ENCODE measurements at regions not wholly inside any gene's neighbourhood (a gene's known extent, or its start where the extent isn't known, plus 50 kb on each side); places are given as distances from the start of the nearest gene placed in this dataset.

GRCh38 chr2:78546843-78547242 is 478.7 kb upstream of the REG3G start:
- Histone ChIP-seq H3K4ac (ENCODE audit: low read depth, low read length) (no peak overlapping the region), H3K4me1 (ENCODE audit: control insufficient read depth in 1 of 2, insufficient read depth in 2 of 2, low read length in 2 of 2) (no peaks in the 10 kb centered on the region), H3K23ac (ENCODE audit: low read length) (no peak overlapping the region), H2BK120ac (ENCODE audit: insufficient read depth, low read length, poor library complexity) (no peak overlapping the region), H3K36me3 (ENCODE audit: control insufficient read depth in 1 of 2, insufficient read depth in 2 of 2, low read length in 2 of 2) (no peaks in the 10 kb centered on the region), H3K79me2 (ENCODE audit: control insufficient read depth, insufficient read depth, low read length, poor library complexity) (no peaks in the 10 kb centered on the region), H3K9ac (ENCODE audit: low read length) (no peak overlapping the region), H4K12ac (ENCODE audit: low read depth, low read length) (no peak overlapping the region), H3K4me2 (ENCODE audit: low read length) (no peak overlapping the region), H3K27ac (ENCODE audit: low read depth, low read length) (no peak overlapping the region), H3K79me1 (ENCODE audit: low read length) (no peaks in the 10 kb centered on the region), H3K14ac (ENCODE audit: low read length) (no peak overlapping the region), H3K27me3 (ENCODE audit: insufficient read depth, low read length) (no peaks in the 10 kb centered on the region), H3K9me3 (ENCODE audit: insufficient read depth, low read depth, low read length) (no peaks in the 10 kb centered on the region), H3K4me3 (ENCODE audit: low read depth, low read length) (no peak overlapping the region), H2BK5ac (ENCODE audit: low read depth, low read length, poor library complexity) (no peak overlapping the region), H4K8ac (ENCODE audit: low read depth, low read length) (no peak overlapping the region), H3K18ac (ENCODE audit: low read length) (no peak overlapping the region), H4K91ac (ENCODE audit: low read depth, low read length) (no peak overlapping the region), H2BK12ac (ENCODE audit: low read length) (no peak overlapping the region), H2AFZ (ENCODE audit: insufficient read depth, low read length, poor library complexity) (no peak overlapping the region), H2AK5ac (ENCODE audit: low read length) (no peak overlapping the region)
- no peak for DNase-seq
- WGBS (ENCODE audit: extremely low coverage, insufficient coverage, insufficient read length): no CpG with 5 or more reads among the region's 14 CpGs

GRCh38 chr2:78549766-78550165 is 475.7 kb upstream of the REG3G start:
- Histone ChIP-seq H3K4me3 (ENCODE audit: low read depth, low read length) (no peak overlapping the region), H2BK5ac (ENCODE audit: low read depth, low read length, poor library complexity) (no peak overlapping the region), H3K14ac (ENCODE audit: low read length) (no peak overlapping the region), H3K4ac (ENCODE audit: low read depth, low read length) (no peak overlapping the region), H2BK120ac (ENCODE audit: insufficient read depth, low read length, poor library complexity) (no peak overlapping the region), H2AFZ (ENCODE audit: insufficient read depth, low read length, poor library complexity) (no peak overlapping the region), H3K79me1 (ENCODE audit: low read length) (no peaks in the 10 kb centered on the region), H3K27me3 (ENCODE audit: insufficient read depth, low read length) (no peaks in the 10 kb centered on the region), H4K8ac (ENCODE audit: low read depth, low read length) (no peak overlapping the region), H3K27ac (ENCODE audit: low read depth, low read length) (no peak overlapping the region), H2BK12ac (ENCODE audit: low read length) (no peak overlapping the region), H3K9me3 (ENCODE audit: insufficient read depth, low read depth, low read length) (no peaks in the 10 kb centered on the region), H4K12ac (ENCODE audit: low read depth, low read length) (no peak overlapping the region), H3K36me3 (ENCODE audit: control insufficient read depth in 1 of 2, insufficient read depth in 2 of 2, low read length in 2 of 2) (no peaks in the 10 kb centered on the region), H3K4me1 (ENCODE audit: control insufficient read depth in 1 of 2, insufficient read depth in 2 of 2, low read length in 2 of 2) (no peaks in the 10 kb centered on the region), H3K79me2 (ENCODE audit: control insufficient read depth, insufficient read depth, low read length, poor library complexity) (no peaks in the 10 kb centered on the region), H3K9ac (ENCODE audit: low read length) (no peak overlapping the region), H2AK5ac (ENCODE audit: low read length) (no peak overlapping the region), H4K91ac (ENCODE audit: low read depth, low read length) (no peak overlapping the region), H3K18ac (ENCODE audit: low read length) (no peak overlapping the region), H3K23ac (ENCODE audit: low read length) (no peak overlapping the region), H3K4me2 (ENCODE audit: low read length) (no peak overlapping the region)
- no peak for DNase-seq
- no CpG with 5 or more reads among the region's 2 CpGs for WGBS (ENCODE audit: extremely low coverage, insufficient coverage, insufficient read length)

GRCh38 chr2:78553866-78554647 is 471.4 kb upstream of the REG3G start:
- peak overlapping the region; percentile 39 for H3K4me2 ChIP-seq (ENCODE audit: low read length)
- no peak for DNase-seq
- WGBS (ENCODE audit: extremely low coverage, insufficient coverage, insufficient read length): no CpG with 5 or more reads among the region's 3 CpGs

GRCh38 chr2:78561876-78562275 is 463.6 kb upstream of the REG3G start:
- Histone ChIP-seq H3K79me2 (ENCODE audit: control insufficient read depth, insufficient read depth, low read length, poor library complexity) (no peaks in the 10 kb centered on the region), H3K36me3 (ENCODE audit: control insufficient read depth in 1 of 2, insufficient read depth in 2 of 2, low read length in 2 of 2) (no peaks in the 10 kb centered on the region), H3K79me1 (ENCODE audit: low read length) (no peaks in the 10 kb centered on the region), H4K12ac (ENCODE audit: low read depth, low read length) (no peak overlapping the region), H3K4me3 (ENCODE audit: low read depth, low read length) (no peak overlapping the region), H3K9me3 (ENCODE audit: insufficient read depth, low read depth, low read length) (no peaks in the 10 kb centered on the region), H2AK5ac (ENCODE audit: low read length) (no peak overlapping the region), H3K9ac (ENCODE audit: low read length) (no peak overlapping the region), H2BK12ac (ENCODE audit: low read length) (no peak overlapping the region), H3K4me2 (ENCODE audit: low read length) (no peak overlapping the region), H4K91ac (ENCODE audit: low read depth, low read length) (no peak overlapping the region), H3K27me3 (ENCODE audit: insufficient read depth, low read length) (no peaks in the 10 kb centered on the region), H3K4me1 (ENCODE audit: control insufficient read depth in 1 of 2, insufficient read depth in 2 of 2, low read length in 2 of 2) (no peaks in the 10 kb centered on the region), H3K18ac (ENCODE audit: low read length) (no peak overlapping the region), H3K27ac (ENCODE audit: low read depth, low read length) (no peak overlapping the region), H4K8ac (ENCODE audit: low read depth, low read length) (no peak overlapping the region), H2AFZ (ENCODE audit: insufficient read depth, low read length, poor library complexity) (no peak overlapping the region), H2BK120ac (ENCODE audit: insufficient read depth, low read length, poor library complexity) (no peak overlapping the region), H3K4ac (ENCODE audit: low read depth, low read length) (no peak overlapping the region), H3K14ac (ENCODE audit: low read length) (no peak overlapping the region), H2BK5ac (ENCODE audit: low read depth, low read length, poor library complexity) (no peak overlapping the region), H3K23ac (ENCODE audit: low read length) (no peak overlapping the region)
- no peak for DNase-seq

More at GRCh38 chr2:78553866-78554647, 471.4 kb upstream of the REG3G start:
- Histone ChIP-seq H4K12ac (ENCODE audit: low read depth, low read length) (no peak overlapping the region), H4K8ac (ENCODE audit: low read depth, low read length) (no peak overlapping the region), H3K4ac (ENCODE audit: low read depth, low read length) (no peak overlapping the region), H3K14ac (ENCODE audit: low read length) (no peak overlapping the region), H3K23ac (ENCODE audit: low read length) (no peak overlapping the region), H2AFZ (ENCODE audit: insufficient read depth, low read length, poor library complexity) (no peak overlapping the region), H3K27ac (ENCODE audit: low read depth, low read length) (peak overlapping the region; percentile 27), H2BK5ac (ENCODE audit: low read depth, low read length, poor library complexity) (no peak overlapping the region), H3K79me2 (ENCODE audit: control insufficient read depth, insufficient read depth, low read length, poor library complexity) (no peaks in the 10 kb centered on the region), H3K79me1 (ENCODE audit: low read length) (no peaks in the 10 kb centered on the region), H3K27me3 (ENCODE audit: insufficient read depth, low read length) (no peaks in the 10 kb centered on the region), H2AK5ac (ENCODE audit: low read length) (no peak overlapping the region), H3K36me3 (ENCODE audit: control insufficient read depth in 1 of 2, insufficient read depth in 2 of 2, low read length in 2 of 2) (no peaks in the 10 kb centered on the region), H3K4me3 (ENCODE audit: low read depth, low read length) (no peak overlapping the region), H3K9ac (ENCODE audit: low read length) (no peak overlapping the region), H2BK120ac (ENCODE audit: insufficient read depth, low read length, poor library complexity) (no peak overlapping the region), H3K9me3 (ENCODE audit: insufficient read depth, low read depth, low read length) (no peaks in the 10 kb centered on the region), H3K18ac (ENCODE audit: low read length) (no peak overlapping the region), H4K91ac (ENCODE audit: low read depth, low read length) (no peak overlapping the region), H2BK12ac (ENCODE audit: low read length) (no peak overlapping the region), H3K4me1 (ENCODE audit: control insufficient read depth in 1 of 2, insufficient read depth in 2 of 2, low read length in 2 of 2) (no peaks in the 10 kb centered on the region)

Data from trophoblast cell (in vitro differentiated cells and primary cell).